Ishikawa (cell line): ENCODE measurements at regions not wholly inside any gene's neighbourhood (a gene's known extent, or its start where the extent isn't known, plus 50 kb on each side); places are given as distances from the start of the nearest gene placed in this dataset.

Experiments used
- CEBPB ChIP-seq: IDR thresholded peaks from 2 replicates; pipeline ENCODE4 v1.6.1; 2012
- CREB1 ChIP-seq: IDR thresholded peaks from 2 replicates; pipeline ENCODE4 v1.6.1; 2012; ENCODE audit warnings: low read depth
- EGR1 ChIP-seq: IDR thresholded peaks from 2 replicates; pipeline ENCODE4 v1.6.1; 2012
- EP300 ChIP-seq: IDR thresholded peaks from 2 replicates; pipeline ENCODE4 v1.6.1; 2012; ENCODE audit warnings: borderline replicate concordance
- FOXM1 ChIP-seq: IDR thresholded peaks from 2 replicates; pipeline ENCODE4 v1.6.1; 2012; ENCODE audit warnings: low read depth, borderline replicate concordance
- MAX ChIP-seq: IDR thresholded peaks from 2 replicates; pipeline ENCODE4 v1.6.1; 2012
- NFIC ChIP-seq: IDR thresholded peaks from 2 replicates; pipeline ENCODE4 v1.6.1; 2012
- RAD21 ChIP-seq: IDR thresholded peaks from 2 replicates; pipeline ENCODE4 v1.6.1; 2012; ENCODE audit warnings: low read depth
- REST ChIP-seq: IDR thresholded peaks from 2 replicates; pipeline ENCODE4 v1.6.1; 2012; ENCODE audit warnings: low read depth, mild to moderate bottlenecking
- TAF1 ChIP-seq: IDR thresholded peaks from 2 replicates; pipeline ENCODE4 v1.6.1; 2012; ENCODE audit warnings: low read depth, mild to moderate bottlenecking
- TCF12 ChIP-seq: IDR thresholded peaks from 2 replicates; pipeline ENCODE4 v1.6.1; 2012; ENCODE audit warnings: low read depth
- TEAD4 ChIP-seq: IDR thresholded peaks from 2 replicates; pipeline ENCODE4 v1.6.1; 2012
- USF1 ChIP-seq: IDR thresholded peaks from 2 replicates; pipeline ENCODE4 v1.6.1; 2012
- YY1 ChIP-seq: IDR thresholded peaks from 2 replicates; pipeline ENCODE4 v1.6.1; 2012; ENCODE audit warnings: low read depth
- ZBTB7A ChIP-seq: IDR thresholded peaks from 2 replicates; pipeline ENCODE4 v1.6.1; 2012; ENCODE audit warnings: low read depth

GRCh38 chr10:75314570-75314969 is 78.8 kb upstream of the COMTD1 start:
- TF ChIP-seq RAD21: no peak
- no peak for TF ChIP-seq ZBTB7A
- no peak for TF ChIP-seq TCF12
- TF ChIP-seq FOXM1: no peak
- no peak for TF ChIP-seq YY1
- no peak for TF ChIP-seq EP300
- no peak for TF ChIP-seq EGR1
- TF ChIP-seq USF1: no peak
- TF ChIP-seq CEBPB: no peak

GRCh38 chr10:75312440-75312839 is 76.7 kb upstream of the COMTD1 start:
- TF ChIP-seq REST (no peak), TCF12 (no peak), TAF1 (no peak), TEAD4 (no peak)

GRCh38 chr10:75305675-75306074 is 69.9 kb upstream of the COMTD1 start:
- TF ChIP-seq REST: no peak

- no peak for TF ChIP-seq RAD21
- no peak for TF ChIP-seq TEAD4
- no peak for TF ChIP-seq TCF12
- TF ChIP-seq MAX: no peak
- no peak for TF ChIP-seq FOXM1
- TF ChIP-seq CREB1: no peak
- TF ChIP-seq ZBTB7A: no peak
- no peak for TF ChIP-seq CEBPB
- TF ChIP-seq EP300: no peak
- no peak for TF ChIP-seq NFIC
- no peak for TF ChIP-seq YY1
- TF ChIP-seq EGR1: no peak
- TF ChIP-seq TAF1: no peak
These were observed 69.1 kb upstream of the COMTD1 start for GRCh38 chr10:75304741-75305390.

GRCh38 chr10:75304313-75304712 is 68.6 kb upstream of the COMTD1 start:
- no peak for TF ChIP-seq MAX
- TF ChIP-seq TEAD4: no peak

GRCh38 chr10:75303045-75303777 is 67.5 kb upstream of the COMTD1 start:
- no peak for TF ChIP-seq MAX
- no peak for TF ChIP-seq CREB1
- TF ChIP-seq TCF12: no peak
- TF ChIP-seq YY1: no peak
- no peak for TF ChIP-seq EGR1
- no peak for TF ChIP-seq REST
- TF ChIP-seq USF1: no peak
- no peak for TF ChIP-seq CEBPB
- no peak for TF ChIP-seq TAF1
- TF ChIP-seq NFIC: no peak
- no peak for TF ChIP-seq ZBTB7A
- no peak for TF ChIP-seq EP300
- TF ChIP-seq FOXM1: no peak
- TF ChIP-seq RAD21: no peak
- TF ChIP-seq TEAD4: no peak
